ENCODE measurements at regions not wholly inside any gene's neighbourhood (a gene's known extent, or its start where the extent isn't known, plus 50 kb on each side); places are given as distances from the start of the nearest gene placed in this dataset.

DNA sequence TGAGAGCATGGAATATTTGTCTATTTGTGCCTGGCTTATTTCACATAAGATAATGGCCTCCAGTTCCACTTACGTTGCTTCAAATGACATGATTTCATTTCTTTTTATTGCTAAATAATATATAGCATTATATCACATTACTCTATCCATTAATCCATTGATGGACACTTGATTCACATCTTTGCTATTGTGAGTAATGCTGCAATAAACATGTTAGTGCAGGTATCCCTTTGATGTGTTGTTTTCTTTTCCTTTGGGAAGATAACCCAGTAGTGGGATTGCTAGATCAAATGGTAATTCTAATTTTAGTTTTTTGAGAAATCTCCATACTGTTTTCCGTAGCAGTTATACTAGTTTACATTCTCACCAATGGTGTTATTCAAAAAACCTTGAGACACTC is 1343.3 kb upstream of the TMEFF2 start:
- TF ChIP-seq, protein P1, sequence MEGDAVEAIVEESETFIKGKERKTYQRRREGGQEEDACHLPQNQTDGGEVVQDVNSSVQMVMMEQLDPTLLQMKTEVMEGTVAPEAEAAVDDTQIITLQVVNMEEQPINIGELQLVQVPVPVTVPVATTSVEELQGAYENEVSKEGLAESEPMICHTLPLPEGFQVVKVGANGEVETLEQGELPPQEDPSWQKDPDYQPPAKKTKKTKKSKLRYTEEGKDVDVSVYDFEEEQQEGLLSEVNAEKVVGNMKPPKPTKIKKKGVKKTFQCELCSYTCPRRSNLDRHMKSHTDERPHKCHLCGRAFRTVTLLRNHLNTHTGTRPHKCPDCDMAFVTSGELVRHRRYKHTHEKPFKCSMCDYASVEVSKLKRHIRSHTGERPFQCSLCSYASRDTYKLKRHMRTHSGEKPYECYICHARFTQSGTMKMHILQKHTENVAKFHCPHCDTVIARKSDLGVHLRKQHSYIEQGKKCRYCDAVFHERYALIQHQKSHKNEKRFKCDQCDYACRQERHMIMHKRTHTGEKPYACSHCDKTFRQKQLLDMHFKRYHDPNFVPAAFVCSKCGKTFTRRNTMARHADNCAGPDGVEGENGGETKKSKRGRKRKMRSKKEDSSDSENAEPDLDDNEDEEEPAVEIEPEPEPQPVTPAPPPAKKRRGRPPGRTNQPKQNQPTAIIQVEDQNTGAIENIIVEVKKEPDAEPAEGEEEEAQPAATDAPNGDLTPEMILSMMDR (IDR thresholded peaks at IDR 0.05), result no peak
- no peak for TF ChIP-seq POLR2A (IDR thresholded peaks at IDR 0.05)

Data from breast epithelium (tissue), 3 donors.